H1 (cell line): ENCODE measurements at regions not wholly inside any gene's neighbourhood (a gene's known extent, or its start where the extent isn't known, plus 50 kb on each side); places are given as distances from the start of the nearest gene placed in this dataset.

Experiments used
- CTCF ChIA-PET: fragments of 300-600 bp; sonication (Branson Sonifier 250); formaldehyde crosslinking; loops from one replicate; lab custom pipeline; 2021; ENCODE audit not compliant: partially characterized antibody; lab: Charles Lee
- POLR2A ChIA-PET: fragments of 300-600 bp; sonication (Branson Sonifier 250); formaldehyde crosslinking; loops from one replicate; lab custom pipeline; 2021; ENCODE audit warnings: inconsistent platforms; ENCODE audit not compliant: partially characterized antibody; lab: Charles Lee
- DNase-seq, 2 experiments: peaks; one replicate each; pipeline versions ENCODE4 v3.0.0 to v3.0.0-alpha.2; 2010 to 2022; ENCODE audit warnings: low spot score in 2 of 2, low read depth in 1 of 2, mixed read lengths in 1 of 2
- FAIRE-seq: peaks from 2 replicates; lab custom pipeline; 2011; peaks lifted over from hg19 to GRCh38; lab: Jason Lieb, UNC
- H2AFZ ChIP-seq: 2 replicates; pipeline ENCODE4 v1.8.1; 2012; ENCODE audit warnings: low read length, inconsistent platforms
- H2AK5ac ChIP-seq: 2 replicates; pipeline ENCODE4 v1.6.1; 2013; ENCODE audit warnings: low read depth, low read length
- H2BK120ac ChIP-seq: replicated peaks from 2 replicates; pipeline ENCODE3; 2013; ENCODE audit warnings: low read depth, low read length, inconsistent platforms
- H2BK12ac ChIP-seq: 2 replicates; pipeline ENCODE4 v1.6.1; 2013; ENCODE audit warnings: low read depth, low read length
- H2BK15ac ChIP-seq: 2 replicates; pipeline ENCODE4 v1.6.1; 2013; ENCODE audit warnings: low read length
- H2BK20ac ChIP-seq: 2 replicates; pipeline ENCODE4 v1.6.1; 2013; ENCODE audit warnings: low read length
- H2BK5ac ChIP-seq: 2 replicates; pipeline ENCODE4 v1.6.1; 2013; ENCODE audit warnings: low read depth, low read length
- H3K14ac ChIP-seq: 2 replicates; pipeline ENCODE4 v1.6.1; 2013; ENCODE audit warnings: inconsistent platforms; ENCODE audit not compliant: insufficient read length
- H3K18ac ChIP-seq: 2 replicates; pipeline ENCODE4 v1.6.1; 2013; ENCODE audit warnings: low read length; ENCODE audit errors: extremely low read depth
- H3K23ac ChIP-seq: 2 replicates; pipeline ENCODE4 v1.6.1; 2013; ENCODE audit warnings: inconsistent platforms; ENCODE audit not compliant: insufficient read length
- H3K23me2 ChIP-seq: 2 replicates; pipeline ENCODE4 v1.6.1; 2013; ENCODE audit warnings: low read depth, low read length
- H3K27ac ChIP-seq: 2 replicates; pipeline ENCODE4 v1.6.1; 2011; ENCODE audit warnings: low read depth, low read length, inconsistent platforms
- H3K27me3 ChIP-seq, 4 experiments: replicated peaks in 1 of 4; 1 replicate in 1 of 4; 2 replicates in 3 of 4; pipeline versions ENCODE4 v1.6.1 to v1.8.1; 2011 to 2013; ENCODE audit warnings: low read length in 3 of 4, mild to moderate bottlenecking in 3 of 4, inconsistent platforms in 2 of 4, mixed read lengths in 2 of 4, moderate library complexity in 1 of 4; ENCODE audit not compliant: control insufficient read depth in 3 of 4, insufficient read depth in 3 of 4; ENCODE audit errors: extremely low read depth in 1 of 4
- H3K36me3 ChIP-seq, 4 experiments: 2 replicates each; pipeline versions ENCODE4 v1.6.1 to v1.8.1; 2011 to 2013; ENCODE audit warnings: mild to moderate bottlenecking in 4 of 4, low read length in 3 of 4, moderate library complexity in 2 of 4, control low read depth in 1 of 4, inconsistent platforms in 1 of 4; ENCODE audit not compliant: insufficient read depth in 4 of 4, control insufficient read depth in 2 of 4
- H3K4ac ChIP-seq: replicated peaks from 2 replicates; pipeline ENCODE3; 2013; ENCODE audit warnings: low read length, low read depth, mixed read lengths, inconsistent platforms; ENCODE audit not compliant: insufficient read length
- H3K4me1 ChIP-seq, 4 experiments: replicated peaks in 1 of 4; 1 replicate in 1 of 4; 2 replicates in 3 of 4; pipeline versions ENCODE4 v1.6.1 to v1.8.1; 2011 to 2013; ENCODE audit warnings: low read length in 3 of 4, inconsistent platforms in 2 of 4, mixed read lengths in 1 of 4; ENCODE audit not compliant: insufficient read depth in 4 of 4, control insufficient read depth in 3 of 4
- H3K4me2 ChIP-seq, 2 experiments: 2 replicates each; pipeline versions ENCODE4 v1.6.1 to v1.8.1; 2011 to 2013; ENCODE audit warnings: low read depth in 2 of 2, low read length in 2 of 2, control low read depth in 1 of 2, inconsistent platforms in 1 of 2, mild to moderate bottlenecking in 1 of 2; ENCODE audit not compliant: insufficient read depth in 1 of 2
- H3K4me3 ChIP-seq, 4 experiments: fragments of 200-600, 300-600 bp in 1 of 4; sonication (generic), shearing (Covaris generic), sonication (Bioruptor Twin) in 1 of 4; 2 replicates each; pipeline versions ENCODE4 v1.5.1 to v1.8.1; 2011 to 2016; ENCODE audit warnings: low read length in 4 of 4, low read depth in 3 of 4, control low read depth in 2 of 4, inconsistent platforms in 2 of 4, mild to moderate bottlenecking in 2 of 4, mixed read lengths in 1 of 4, moderate library complexity in 1 of 4; ENCODE audit not compliant: insufficient read depth in 2 of 4; ENCODE audit errors: extremely low read depth in 1 of 4
- H3K56ac ChIP-seq: replicated peaks from 2 replicates; pipeline ENCODE3; 2013; ENCODE audit warnings: low read depth, mild to moderate bottlenecking, mixed read lengths, low read length, inconsistent platforms; ENCODE audit not compliant: insufficient read length
- H3K79me1 ChIP-seq: 2 replicates; pipeline ENCODE4 v1.6.1; 2013; ENCODE audit warnings: low read depth, low read length, control low read depth
- H3K79me2 ChIP-seq, 2 experiments: 2 replicates each; pipeline versions ENCODE4 v1.6.1 to v1.8.1; 2012 to 2013; ENCODE audit warnings: low read length in 2 of 2, mild to moderate bottlenecking in 2 of 2, inconsistent platforms in 1 of 2; ENCODE audit not compliant: insufficient read depth in 2 of 2, control insufficient read depth in 1 of 2
- H3K9ac ChIP-seq, 4 experiments: replicated peaks in 1 of 4; 1 replicate in 1 of 4; 2 replicates in 3 of 4; pipeline versions ENCODE4 v1.6.1 to v1.8.1; 2011 to 2013; ENCODE audit warnings: low read depth in 3 of 4, low read length in 3 of 4, control low read depth in 2 of 4, mild to moderate bottlenecking in 2 of 4, moderate library complexity in 2 of 4, inconsistent platforms in 1 of 4; ENCODE audit errors: extremely low read depth in 1 of 4
- H3K9me3 ChIP-seq, 2 experiments: 2 replicates each; pipeline versions ENCODE4 v1.6.1 to v1.8.1; 2012 to 2013; ENCODE audit warnings: mild to moderate bottlenecking in 2 of 2, moderate library complexity in 2 of 2, control low read depth in 1 of 2, inconsistent platforms in 1 of 2, low read depth in 1 of 2, low read length in 1 of 2, mixed read lengths in 1 of 2; ENCODE audit not compliant: insufficient read depth in 2 of 2
- H4K20me1 ChIP-seq, 2 experiments: replicated peaks in 1 of 2; 2 replicates each; pipeline versions ENCODE3 to v1.8.1; 2011 to 2013; ENCODE audit warnings: inconsistent platforms in 2 of 2, low read length in 2 of 2, mild to moderate bottlenecking in 1 of 2; ENCODE audit not compliant: insufficient read depth in 2 of 2, control insufficient read depth in 1 of 2
- H4K5ac ChIP-seq: 2 replicates; pipeline ENCODE4 v1.6.1; 2013; ENCODE audit warnings: low read length, low read depth, mixed read lengths, inconsistent platforms; ENCODE audit not compliant: insufficient read length
- H4K8ac ChIP-seq: 2 replicates; pipeline ENCODE4 v1.8.0; 2013; ENCODE audit warnings: mild to moderate bottlenecking, moderate library complexity, low read length, inconsistent platforms; ENCODE audit not compliant: insufficient read depth; ENCODE audit errors: extremely low read depth
- H4K91ac ChIP-seq: replicated peaks from 2 replicates; pipeline ENCODE3; 2013; ENCODE audit warnings: low read length, mixed read lengths, inconsistent platforms; ENCODE audit not compliant: insufficient read length
- BRCA1 ChIP-seq: IDR thresholded peaks from 2 replicates; pipeline ENCODE4 v1.6.1; 2012; ENCODE audit warnings: low read depth, low read length, improper control_type of control experiment
- CHD1 ChIP-seq: IDR thresholded peaks from 2 replicates; pipeline ENCODE4 v1.6.1; 2012; ENCODE audit warnings: low read depth, low read length, improper control_type of control experiment
- JUN ChIP-seq: IDR thresholded peaks from 2 replicates; pipeline ENCODE4 v1.6.1; 2011; ENCODE audit warnings: low read depth, mild to moderate bottlenecking, improper control_type of control experiment, low read length
- KDM5A ChIP-seq: fragments of 200-600 bp; IDR thresholded peaks from 2 replicates; pipeline ENCODE4 v1.7.1; 2012; ENCODE audit warnings: mild to moderate bottlenecking, low read length, inconsistent platforms, mixed read lengths
- RAD21 ChIP-seq, 2 experiments: IDR thresholded peaks in 1 of 2; conservative IDR thresholded peaks in 1 of 2; 2 replicates each; pipeline ENCODE4 v1.6.1; 2011; ENCODE audit warnings: low read depth in 2 of 2, low read length in 2 of 2, improper control_type of control experiment in 1 of 2, inconsistent platforms in 1 of 2, mild to moderate bottlenecking in 1 of 2, moderate library complexity in 1 of 2
- SAP30 ChIP-seq: fragments of 300-600 bp; sonication (generic); IDR thresholded peaks from 2 replicates; pipeline ENCODE4 v1.7.1; 2012; ENCODE audit warnings: low read length, moderate library complexity, mild to moderate bottlenecking, inconsistent platforms; ENCODE audit not compliant: insufficient read depth, insufficient replicate concordance
- SIN3A ChIP-seq, 2 experiments: IDR thresholded peaks in 1 of 2; conservative IDR thresholded peaks in 1 of 2; 2 replicates each; pipeline ENCODE4 v1.6.1; 2011 to 2012; ENCODE audit warnings: low read length in 2 of 2, improper control_type of control experiment in 1 of 2, low read depth in 1 of 2, mild to moderate bottlenecking in 1 of 2
- SIX5 ChIP-seq: IDR thresholded peaks from 2 replicates; pipeline ENCODE4 v1.6.1; 2011; ENCODE audit warnings: mild to moderate bottlenecking, low read depth, low read length
- SP4 ChIP-seq: IDR thresholded peaks from 2 replicates; pipeline ENCODE4 v1.6.1; 2012; ENCODE audit warnings: low read length, inconsistent platforms
- TAF7 ChIP-seq: optimal IDR thresholded peaks from 2 replicates; pipeline ENCODE3; 2011; ENCODE audit warnings: low read depth, mild to moderate bottlenecking, inconsistent platforms, low read length, moderate library complexity, borderline replicate concordance
- WGBS, 2 experiments: shearing (Covaris generic) in 1 of 2; methylation state at CpG; one replicate each; pipeline versions ENCODE4 v1.1.6 to v1.1.7; 2013 to 2015; ENCODE audit warnings: low lambda C conversion rate in 2 of 2, mixed read lengths in 2 of 2, inconsistent platforms in 1 of 2, low coverage in 1 of 2, missing lambda C conversion rate in 1 of 2; ENCODE audit not compliant: insufficient replicate concordance in 2 of 2, insufficient coverage in 1 of 2, insufficient read length in 1 of 2; ENCODE audit errors: extremely low coverage in 1 of 2, missing lambda C conversion rate in 1 of 2; 5-methylcytosine and 5-hydroxymethylcytosine counted together

- Histone ChIP-seq H3K27me3 (no peaks in the 10 kb centered on the region), H2BK20ac (no peak overlapping the region), H3K4me3 (no peak overlapping the region), H3K18ac (no peak overlapping the region; the same call in 1 of the 2 replicates), H3K23me2 (no peaks in the 10 kb centered on the region), H3K9ac (no peak overlapping the region), H3K4me1 (peaks cover 5 to 8% (median 6%) of the 10 kb centered on the region in 4 experiments), H4K8ac (no peak overlapping the region), H2BK120ac (no peak overlapping the region), H2AK5ac (no peak overlapping the region), H2BK12ac (no peak overlapping the region), H3K4me2 (no peak overlapping the region), H4K5ac (no peak overlapping the region), H3K56ac (no peak overlapping the region), H4K20me1 (no peaks in the 10 kb centered on the region), H2AFZ (no peak overlapping the region), H4K91ac (no peak overlapping the region), H3K36me3 (no peaks in the 10 kb centered on the region), H3K79me2 (no peaks in the 10 kb centered on the region), H3K14ac (no peak overlapping the region), H3K9me3 (peaks cover 0 to 3% of the 10 kb centered on the region in 2 experiments; a peak in 1 of 4 replicates), H3K4ac (no peak overlapping the region), H3K27ac (no peak overlapping the region), H3K79me1 (no peaks in the 10 kb centered on the region), H2BK5ac (no peak overlapping the region), H3K23ac (no peak overlapping the region), H2BK15ac (no peak overlapping the region)
- WGBS, 2 experiments, result 86% methylated on average over 4 of the region's 4 CpGs; no CpG with 5 or more reads in 1 of the 2 experiments
- no peak for FAIRE-seq
- no peak for DNase-seq
- CTCF ChIA-PET, result interaction anchor here (0.6 to 1.2 kb wide), 3 partner anchors 14 to 140 kb away, joined by 3 to 5 read pairs (median 3); no protein-coding TSS in a partner anchor
- TF ChIP-seq SAP30 (no peak), TAF7 (no peak), JUN (no peak), SP4 (no peak), KDM5A (no peak), CHD1 (no peak), SIN3A (conservative IDR thresholded peaks at IDR 0.05 in 1 of 2, IDR thresholded peaks at IDR 0.05 in 1 of 2; ENCODE audit: low read depth in 1 of 2, low read length in 2 of 2) (no peak), RAD21 (IDR thresholded peaks at IDR 0.05 in 1 of 2, conservative IDR thresholded peaks at IDR 0.05 in 1 of 2; ENCODE audit: low read depth in 2 of 2, low read length in 2 of 2) (no peak), BRCA1 (no peak), SIX5 (no peak)
- POLR2A ChIA-PET, result interaction anchor here (1.1 kb wide), 1 partner anchor 284 kb away, joined by 3 read pairs; no protein-coding TSS in a partner anchor
These were observed 93.9 kb upstream of the CITED2 start for GRCh38 chr6:139468178-139468819.
